ENCODE measurements at regions not wholly inside any gene's neighbourhood (a gene's known extent, or its start where the extent isn't known, plus 50 kb on each side); places are given as distances from the start of the nearest gene placed in this dataset.
"Not testable (repeated sequence)": the region's sequence is repeated elsewhere in the genome, so short reads cannot be mapped to it uniquely, and the experiment has no call there.

DNA sequence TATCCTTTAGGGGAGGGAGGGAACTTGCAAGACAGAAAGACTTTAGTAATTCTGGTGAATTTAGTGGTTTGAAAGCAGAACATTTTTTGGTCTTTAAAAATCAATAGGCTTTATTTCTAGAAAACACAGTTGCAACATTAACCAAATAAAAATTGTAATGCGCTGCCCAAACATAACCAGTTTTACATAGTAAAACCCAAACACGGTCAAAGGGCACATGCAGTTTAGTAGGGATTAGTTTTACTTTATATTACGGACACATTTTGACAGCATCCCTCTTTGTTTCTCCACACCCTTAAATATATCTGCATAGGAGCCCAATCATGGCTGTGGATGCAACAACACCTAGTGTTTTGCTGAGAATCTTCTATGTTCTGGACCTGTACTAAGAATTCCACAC is 156.7 kb downstream of the NR2F2 start:
- Histone ChIP-seq H3K79me2 (ENCODE audit: low read length) (no peaks in the 10 kb centered on the region), H3K36me3 (replicated peaks; ENCODE audit: low read depth, low read length) (no peaks in the 10 kb centered on the region), H4K20me1 (ENCODE audit: insufficient read depth, low read length) (no peaks in the 10 kb centered on the region; the same call in 1 of the 2 replicates), H2AFZ (ENCODE audit: low read depth, low read length) (no peak overlapping the region), H3K27me3 (ENCODE audit: low read depth, low read length) (no peaks in the 10 kb centered on the region), H3K27ac (ENCODE audit: low read length) (no peak overlapping the region), H3K4me1 (ENCODE audit: low read length) (no peaks in the 10 kb centered on the region), H3K4me3 (ENCODE audit: low read length) (no peak overlapping the region), H3K4me2 (ENCODE audit: low read length) (no peak overlapping the region), H3K9me3 (ENCODE audit: insufficient read depth, low read length) (no peaks in the 10 kb centered on the region), H3K9ac (ENCODE audit: low read length) (no peak overlapping the region)
- TF ChIP-seq EZH2phosphoT487 (IDR thresholded peaks at IDR 0.05; ENCODE audit: low read depth), result no peak
- TF ChIP-seq, protein P1, sequence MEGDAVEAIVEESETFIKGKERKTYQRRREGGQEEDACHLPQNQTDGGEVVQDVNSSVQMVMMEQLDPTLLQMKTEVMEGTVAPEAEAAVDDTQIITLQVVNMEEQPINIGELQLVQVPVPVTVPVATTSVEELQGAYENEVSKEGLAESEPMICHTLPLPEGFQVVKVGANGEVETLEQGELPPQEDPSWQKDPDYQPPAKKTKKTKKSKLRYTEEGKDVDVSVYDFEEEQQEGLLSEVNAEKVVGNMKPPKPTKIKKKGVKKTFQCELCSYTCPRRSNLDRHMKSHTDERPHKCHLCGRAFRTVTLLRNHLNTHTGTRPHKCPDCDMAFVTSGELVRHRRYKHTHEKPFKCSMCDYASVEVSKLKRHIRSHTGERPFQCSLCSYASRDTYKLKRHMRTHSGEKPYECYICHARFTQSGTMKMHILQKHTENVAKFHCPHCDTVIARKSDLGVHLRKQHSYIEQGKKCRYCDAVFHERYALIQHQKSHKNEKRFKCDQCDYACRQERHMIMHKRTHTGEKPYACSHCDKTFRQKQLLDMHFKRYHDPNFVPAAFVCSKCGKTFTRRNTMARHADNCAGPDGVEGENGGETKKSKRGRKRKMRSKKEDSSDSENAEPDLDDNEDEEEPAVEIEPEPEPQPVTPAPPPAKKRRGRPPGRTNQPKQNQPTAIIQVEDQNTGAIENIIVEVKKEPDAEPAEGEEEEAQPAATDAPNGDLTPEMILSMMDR (IDR thresholded peaks at IDR 0.05; ENCODE audit: low read depth, low read length), result no peak

DNA sequence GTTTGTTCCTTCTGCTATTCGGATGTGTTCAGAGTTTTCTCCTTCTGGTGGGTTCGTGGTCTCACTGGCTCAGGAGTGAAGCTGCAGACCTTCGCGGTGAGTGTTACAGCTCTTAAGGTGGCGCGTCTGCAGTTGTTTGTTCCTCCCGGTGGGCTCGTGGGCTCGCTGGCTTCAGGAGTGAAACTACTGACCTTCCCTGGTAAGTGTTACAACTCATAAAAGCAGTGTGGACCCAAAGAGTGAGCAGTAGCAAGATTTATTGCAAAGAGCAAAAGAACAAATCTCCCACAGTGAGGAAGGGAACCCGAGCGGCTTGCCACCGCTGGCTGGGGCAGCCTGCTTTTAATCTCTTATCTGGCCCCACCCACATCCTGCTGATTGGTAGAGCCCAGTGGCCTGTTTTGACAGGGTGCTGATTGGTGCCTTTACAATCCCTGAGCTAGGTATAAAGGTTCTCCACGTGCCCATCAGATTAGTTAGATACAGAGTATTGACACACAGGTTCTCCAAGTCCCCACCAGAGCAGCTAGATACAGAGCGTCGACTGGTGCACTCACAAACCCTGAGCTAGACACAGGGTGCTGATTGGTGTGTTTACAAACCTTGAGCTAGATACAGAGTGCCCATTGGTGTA is 160.7 kb downstream of the NR2F2 start:
- H3K27ac ChIP-seq (ENCODE audit: low read length); H3K4me1 ChIP-seq (ENCODE audit: low read length); H3K4me2 ChIP-seq (ENCODE audit: low read length); H3K9me3 ChIP-seq (ENCODE audit: insufficient read depth, low read length); H4K20me1 ChIP-seq (ENCODE audit: insufficient read depth, low read length); H3K36me3 ChIP-seq (replicated peaks; ENCODE audit: low read depth, low read length); H3K27me3 ChIP-seq (ENCODE audit: low read depth, low read length); H3K4me3 ChIP-seq (ENCODE audit: low read length); H3K79me2 ChIP-seq (ENCODE audit: low read length); H3K9ac ChIP-seq (ENCODE audit: low read length); H2AFZ ChIP-seq (ENCODE audit: low read depth, low read length): not testable (repeated sequence)

DNA sequence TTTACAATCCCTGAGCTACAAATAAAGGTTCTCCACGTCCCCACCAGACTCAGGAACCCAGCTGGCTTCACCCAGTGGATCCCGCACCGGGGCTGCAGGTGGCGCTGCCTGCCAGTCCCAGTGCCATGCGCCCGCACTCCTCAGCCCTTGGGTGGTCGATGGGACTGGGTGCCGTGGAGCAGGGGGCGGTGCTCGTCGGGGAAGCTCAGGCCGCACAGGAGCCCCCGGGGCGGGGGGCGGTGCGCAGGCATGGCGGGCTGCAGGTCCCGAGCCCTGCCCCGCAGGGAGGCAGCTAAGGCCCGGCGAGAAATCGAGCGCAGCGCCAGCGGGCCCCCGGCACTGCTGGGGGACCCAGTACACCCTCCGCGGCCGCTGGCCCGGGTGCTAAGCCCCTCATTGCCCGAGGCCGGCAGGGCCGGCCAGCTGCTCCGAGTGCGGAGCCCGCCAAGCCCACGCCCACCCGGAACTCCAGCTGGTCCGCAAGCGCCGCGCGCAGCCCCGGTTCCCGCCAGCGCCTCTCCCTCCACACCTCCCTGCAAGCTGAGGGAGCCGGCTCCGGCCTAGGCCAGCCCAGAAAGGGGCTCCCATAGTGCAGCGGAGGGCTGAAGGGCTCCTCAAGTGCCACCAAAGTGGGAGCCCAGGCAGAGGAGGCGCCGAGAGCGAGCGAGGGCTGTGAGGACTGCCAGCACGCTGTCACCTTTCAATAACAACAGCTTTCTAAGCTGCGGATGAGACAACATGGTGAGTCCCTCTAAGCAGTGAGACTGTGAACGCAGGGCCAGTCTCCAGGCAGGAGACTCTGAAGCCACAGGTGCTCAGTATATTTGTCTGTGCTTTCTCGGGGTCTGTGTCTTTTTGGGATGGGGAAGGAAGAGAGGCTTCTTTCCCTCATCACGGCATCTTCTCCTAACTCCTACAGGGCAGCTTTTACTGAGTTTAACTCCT is 161.5 kb downstream of the NR2F2 start:
- H3K4me1 ChIP-seq (ENCODE audit: low read length); H2AFZ ChIP-seq (ENCODE audit: low read depth, low read length); H3K9ac ChIP-seq (ENCODE audit: low read length); H3K27me3 ChIP-seq (ENCODE audit: low read depth, low read length); H3K79me2 ChIP-seq (ENCODE audit: low read length); H3K27ac ChIP-seq (ENCODE audit: low read length); H3K4me3 ChIP-seq (ENCODE audit: low read length); H3K4me2 ChIP-seq (ENCODE audit: low read length); H4K20me1 ChIP-seq (ENCODE audit: insufficient read depth, low read length); H3K9me3 ChIP-seq (ENCODE audit: insufficient read depth, low read length); H3K36me3 ChIP-seq (replicated peaks; ENCODE audit: low read depth, low read length): not testable (repeated sequence)

DNA sequence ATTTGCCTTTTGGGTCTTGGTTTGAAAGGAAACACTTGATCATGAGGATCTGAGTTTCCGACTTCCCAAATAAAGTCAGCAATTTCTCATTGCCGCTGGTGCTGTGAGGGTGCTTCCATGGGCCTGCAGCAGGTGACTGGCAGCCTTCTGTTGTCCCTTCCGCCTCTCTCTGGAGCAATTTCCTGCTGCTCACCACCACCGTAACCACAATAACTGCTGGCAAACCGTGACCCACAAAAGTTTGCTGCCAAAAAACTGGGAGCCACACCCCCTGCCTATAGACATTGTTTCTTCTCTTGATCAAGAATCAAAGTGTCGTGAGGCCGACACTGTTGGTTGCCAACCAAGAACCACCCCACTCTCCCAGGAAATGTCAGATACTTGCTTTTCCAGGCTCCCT is 164.0 kb downstream of the NR2F2 start:
- H3K4me2 ChIP-seq (ENCODE audit: low read length), result no peak overlapping the region
- no peak overlapping the region for H3K4me3 ChIP-seq (ENCODE audit: low read length)
- TF ChIP-seq, protein P1 (IDR thresholded peaks at IDR 0.05; ENCODE audit: low read depth, low read length), result no peak
- TF ChIP-seq EZH2phosphoT487 (IDR thresholded peaks at IDR 0.05; ENCODE audit: low read depth), result no peak
- H2AFZ ChIP-seq (ENCODE audit: low read depth, low read length), result no peak overlapping the region
- H4K20me1 ChIP-seq (ENCODE audit: insufficient read depth, low read length), result no peaks in the 10 kb centered on the region
- no peak overlapping the region for H3K27ac ChIP-seq (ENCODE audit: low read length)
- no peaks in the 10 kb centered on the region for H3K27me3 ChIP-seq (ENCODE audit: low read depth, low read length)
- H3K36me3 ChIP-seq (replicated peaks; ENCODE audit: low read depth, low read length), result no peaks in the 10 kb centered on the region
- H3K9ac ChIP-seq (ENCODE audit: low read length), result no peak overlapping the region
- no peaks in the 10 kb centered on the region for H3K4me1 ChIP-seq (ENCODE audit: low read length)
- no peaks in the 10 kb centered on the region for H3K79me2 ChIP-seq (ENCODE audit: low read length)
- H3K9me3 ChIP-seq (ENCODE audit: insufficient read depth, low read length), result no peaks in the 10 kb centered on the region

DNA sequence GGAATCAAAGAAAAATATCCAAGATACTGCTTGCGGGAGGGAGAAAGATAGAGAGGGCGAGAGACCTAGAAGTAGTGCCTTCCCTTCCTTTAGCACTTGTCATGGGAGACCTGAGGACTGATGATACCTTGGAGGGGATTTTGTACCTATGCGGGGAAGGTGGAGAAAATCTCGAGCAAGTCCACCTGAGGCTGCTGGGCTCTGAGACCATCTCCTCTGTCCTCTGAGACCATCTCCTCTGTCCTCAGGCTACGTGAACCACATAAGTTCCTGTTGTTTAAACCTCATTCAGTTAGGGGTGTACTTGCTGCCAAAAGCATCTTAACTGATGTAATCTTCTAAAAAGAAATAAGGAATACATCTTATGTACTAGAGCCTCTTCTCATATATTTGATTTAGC is 164.9 kb downstream of the NR2F2 start:
- Histone ChIP-seq H3K4me1 (ENCODE audit: low read length) (no peaks in the 10 kb centered on the region), H3K27ac (ENCODE audit: low read length) (no peak overlapping the region), H3K79me2 (ENCODE audit: low read length) (no peaks in the 10 kb centered on the region), H3K9me3 (ENCODE audit: insufficient read depth, low read length) (no peaks in the 10 kb centered on the region), H3K36me3 (replicated peaks; ENCODE audit: low read depth, low read length) (no peaks in the 10 kb centered on the region), H3K27me3 (ENCODE audit: low read depth, low read length) (no peaks in the 10 kb centered on the region), H2AFZ (ENCODE audit: low read depth, low read length) (no peak overlapping the region), H4K20me1 (ENCODE audit: insufficient read depth, low read length) (no peaks in the 10 kb centered on the region), H3K4me3 (ENCODE audit: low read length) (no peak overlapping the region), H3K4me2 (ENCODE audit: low read length) (no peak overlapping the region), H3K9ac (ENCODE audit: low read length) (no peak overlapping the region)
- TF ChIP-seq, protein P1 (IDR thresholded peaks at IDR 0.05; ENCODE audit: low read depth, low read length), result no peak
- no peak for TF ChIP-seq EZH2phosphoT487 (IDR thresholded peaks at IDR 0.05; ENCODE audit: low read depth)

Data from OCI-LY3 (cell line).